H9 (cell line): ENCODE measurements at regions not wholly inside any gene's neighbourhood (a gene's known extent, or its start where the extent isn't known, plus 50 kb on each side); places are given as distances from the start of the nearest gene placed in this dataset.

ENCODE experiments used
- DNase-seq: peaks from one replicate; pipeline ENCODE4 v3.0.0-alpha.2; 2017
- H2AFZ ChIP-seq: one replicate; pipeline ENCODE4 v1.6.1; 2013; ENCODE audit warnings: mild to moderate bottlenecking, low read length, control low read depth, moderate library complexity
- H2AK5ac ChIP-seq: 2 replicates; pipeline ENCODE4 v1.6.1; 2013; ENCODE audit warnings: low read length, control low read depth, mixed read lengths; ENCODE audit not compliant: insufficient read length
- H2BK120ac ChIP-seq: one replicate; pipeline ENCODE4 v1.6.1; 2013; ENCODE audit warnings: low read depth, mild to moderate bottlenecking, low read length, control low read depth, inconsistent platforms; ENCODE audit not compliant: poor library complexity, severe bottlenecking
- H2BK12ac ChIP-seq: 2 replicates; pipeline ENCODE4 v1.6.1; 2013; ENCODE audit warnings: low read length, control low read depth, mixed read lengths, low read depth; ENCODE audit not compliant: insufficient read length
- H2BK15ac ChIP-seq: 2 replicates; pipeline ENCODE4 v1.6.1; 2013; ENCODE audit warnings: low read depth, low read length, control low read depth
- H2BK20ac ChIP-seq: one replicate; pipeline ENCODE4 v1.6.1; 2013; ENCODE audit warnings: low read depth, mild to moderate bottlenecking, low read length, control low read depth, inconsistent platforms; ENCODE audit not compliant: poor library complexity, severe bottlenecking
- H2BK5ac ChIP-seq: 2 replicates; pipeline ENCODE4 v1.6.1; 2013; ENCODE audit warnings: low read length, control low read depth, mixed read lengths; ENCODE audit not compliant: insufficient read length
- H3K14ac ChIP-seq: 2 replicates; pipeline ENCODE4 v1.6.1; 2013; ENCODE audit warnings: low read length, control low read depth; ENCODE audit not compliant: insufficient read depth
- H3K18ac ChIP-seq: 2 replicates; pipeline ENCODE4 v1.6.1; 2013; ENCODE audit warnings: low read depth, mild to moderate bottlenecking, mixed read lengths, low read length, control low read depth; ENCODE audit not compliant: insufficient read length
- H3K23ac ChIP-seq: 2 replicates; pipeline ENCODE4 v1.6.1; 2013; ENCODE audit warnings: low read length, control low read depth, mixed read lengths, low read depth; ENCODE audit not compliant: insufficient read length
- H3K23me2 ChIP-seq: 2 replicates; pipeline ENCODE4 v1.6.1; 2013; ENCODE audit warnings: low read depth, mild to moderate bottlenecking, mixed read lengths, low read length, control low read depth; ENCODE audit not compliant: insufficient read length, poor library complexity, severe bottlenecking
- H3K27ac ChIP-seq: 2 replicates; pipeline ENCODE4 v1.5.1; 2013; ENCODE audit warnings: low read length, control low read depth, mixed read lengths, low read depth; ENCODE audit not compliant: insufficient read length
- H3K27me3 ChIP-seq: 2 replicates; pipeline ENCODE4 v1.6.1; 2013; ENCODE audit warnings: low read length, control low read depth, inconsistent platforms; ENCODE audit not compliant: insufficient read depth
- H3K4ac ChIP-seq: 2 replicates; pipeline ENCODE4 v1.6.1; 2013; ENCODE audit warnings: low read depth, mild to moderate bottlenecking, control low read depth, inconsistent platforms, low read length, moderate library complexity
- H3K4me1 ChIP-seq: 2 replicates; pipeline ENCODE4 v1.6.1; 2013; ENCODE audit warnings: low read length, control low read depth, inconsistent platforms; ENCODE audit not compliant: insufficient read depth
- H3K4me2 ChIP-seq: 2 replicates; pipeline ENCODE4 v1.6.1; 2013; ENCODE audit warnings: low read length, control low read depth, mixed read lengths; ENCODE audit not compliant: insufficient read length, insufficient read depth
- H3K56ac ChIP-seq: 2 replicates; pipeline ENCODE4 v1.6.1; 2013; ENCODE audit warnings: low read depth, mild to moderate bottlenecking, mixed read lengths, low read length, control low read depth; ENCODE audit not compliant: insufficient read length
- H3K79me1 ChIP-seq: 2 replicates; pipeline ENCODE4 v1.6.1; 2013; ENCODE audit warnings: low read depth, mild to moderate bottlenecking, moderate library complexity, low read length, control low read depth, inconsistent platforms; ENCODE audit not compliant: insufficient read depth, poor library complexity, severe bottlenecking
- H3K79me2 ChIP-seq: 2 replicates; pipeline ENCODE4 v1.6.1; 2013; ENCODE audit warnings: low read length, control low read depth, inconsistent platforms; ENCODE audit not compliant: insufficient read depth
- H3K9ac ChIP-seq: 2 replicates; pipeline ENCODE4 v1.6.1; 2013; ENCODE audit warnings: low read length, control low read depth, mixed read lengths; ENCODE audit not compliant: insufficient read length; ENCODE audit errors: extremely low read depth
- H3K9me3 ChIP-seq: one replicate; pipeline ENCODE4 v1.6.1; 2013; ENCODE audit warnings: low read depth, low read length, inconsistent platforms; ENCODE audit not compliant: control insufficient read depth
- H3T11ph ChIP-seq: one replicate; pipeline ENCODE4 v1.6.1; 2013; ENCODE audit warnings: mild to moderate bottlenecking, low read length, control low read depth, inconsistent platforms
- H4K20me1 ChIP-seq: one replicate; pipeline ENCODE4 v1.6.1; 2013; ENCODE audit not compliant: control insufficient read depth, insufficient read length, insufficient read depth
- H4K5ac ChIP-seq: 2 replicates; pipeline ENCODE4 v1.6.1; 2013; ENCODE audit warnings: low read depth, mild to moderate bottlenecking, mixed read lengths, low read length, control low read depth; ENCODE audit not compliant: insufficient read length
- H4K8ac ChIP-seq: replicated peaks from 2 replicates; pipeline ENCODE4 v1.6.1; 2013; ENCODE audit warnings: low read length, control low read depth, mixed read lengths, low read depth; ENCODE audit not compliant: insufficient read length
- H4K91ac ChIP-seq: 2 replicates; pipeline ENCODE4 v1.6.1; 2013; ENCODE audit warnings: low read depth, mild to moderate bottlenecking, moderate library complexity, mixed read lengths, low read length, control low read depth; ENCODE audit not compliant: insufficient read length
- H3K27ac Mint-ChIP-seq, 3 experiments: 2 replicates in 2 of 3; 3 replicates in 1 of 3; pipeline ENCODE4 v1.8.0; 2020 to 2021; ENCODE audit warnings: mixed read lengths in 3 of 3, mild to moderate bottlenecking in 1 of 3, moderate library complexity in 1 of 3
- H3K27me3 Mint-ChIP-seq: 2 replicates; pipeline ENCODE4 v1.8.0; 2021; ENCODE audit warnings: low read depth, mild to moderate bottlenecking, moderate library complexity, mixed read lengths
- H3K36me3 Mint-ChIP-seq, 3 experiments: 2 replicates in 2 of 3; 3 replicates in 1 of 3; pipeline ENCODE4 v1.8.0; 2020 to 2021; ENCODE audit warnings: low read depth in 3 of 3, mixed read lengths in 3 of 3; ENCODE audit not compliant: insufficient read depth in 1 of 3
- H3K4me1 Mint-ChIP-seq, 2 experiments: 2 replicates each; pipeline ENCODE4 v1.8.0; 2020; ENCODE audit warnings: mixed read lengths in 2 of 2
- H3K4me3 Mint-ChIP-seq, 2 experiments: 2 replicates in 1 of 2; 3 replicates in 1 of 2; pipeline ENCODE4 v1.8.0; 2020 to 2021; ENCODE audit warnings: mild to moderate bottlenecking in 2 of 2, mixed read lengths in 2 of 2, moderate library complexity in 1 of 2
- H3K9me3 Mint-ChIP-seq, 2 experiments: 2 replicates in 1 of 2; 3 replicates in 1 of 2; pipeline ENCODE4 v1.8.0; 2020; ENCODE audit warnings: mild to moderate bottlenecking in 2 of 2, mixed read lengths in 2 of 2, moderate library complexity in 1 of 2
- CTCF ChIP-seq: fragments of 200-600 bp; sonication (generic); conservative IDR thresholded peaks from 3 replicates; pipeline ENCODE4 v1.8.0; 2021; ENCODE audit warnings: antibody characterized with exemption, mild to moderate bottlenecking
- WGBS: extraction: QIAGEN DNeasy Blood & Tissue Kit; methylation state at CpG from one replicate; pipeline ENCODE4 v1.1.7; 2013; ENCODE audit warnings: missing lambda C conversion rate, low lambda C conversion rate, mixed read lengths; ENCODE audit not compliant: insufficient read length; ENCODE audit errors: extremely low coverage; 5-methylcytosine and 5-hydroxymethylcytosine counted together

- Histone ChIP-seq H3K79me2 (no peaks in the 10 kb centered on the region), H3K14ac (no peak overlapping the region), H2BK15ac (no peak overlapping the region), H3K4me1 (no peaks in the 10 kb centered on the region), H2AK5ac (no peak overlapping the region), H4K20me1 (no peaks in the 10 kb centered on the region), H4K8ac (no peak overlapping the region), H4K91ac (no peak overlapping the region), H3K18ac (no peak overlapping the region), H3K27me3 (no peaks in the 10 kb centered on the region), H3K9me3 (no peaks in the 10 kb centered on the region), H3T11ph (no peak overlapping the region), H3K23me2 (no peaks in the 10 kb centered on the region), H2BK20ac (no peak overlapping the region), H4K5ac (no peak overlapping the region), H2BK5ac (no peak overlapping the region), H3K79me1 (no peaks in the 10 kb centered on the region), H3K4me2 (no peak overlapping the region), H3K27ac (no peak overlapping the region), H3K23ac (no peak overlapping the region), H2BK120ac (no peak overlapping the region), H3K56ac (no peak overlapping the region), H3K4ac (no peak overlapping the region), H3K9ac (no peak overlapping the region), H2BK12ac (no peak overlapping the region), H2AFZ (no peak overlapping the region)
- no peak overlapping the region for H3K27ac Mint-ChIP-seq
- no peak for DNase-seq
- H3K36me3 Mint-ChIP-seq, result no peaks in the 10 kb centered on the region
- peaks cover 7 to 11% of the 10 kb centered on the region in 2 experiments for H3K4me1 Mint-ChIP-seq
- no peaks in the 10 kb centered on the region for H3K9me3 Mint-ChIP-seq
- H3K27me3 Mint-ChIP-seq, result no peaks in the 10 kb centered on the region
- no peak overlapping the region for H3K4me3 Mint-ChIP-seq
- no CpG with 5 or more reads among the region's 3 CpGs for WGBS
- no peak for TF ChIP-seq CTCF
Observed at GRCh38 chr13:88112526-88112925, 441.4 kb downstream of the SLITRK5 start.
